Heart right ventricle (tissue), 16 donors: ENCODE measurements at regions not wholly inside any gene's neighbourhood (a gene's known extent, or its start where the extent isn't known, plus 50 kb on each side); places are given as distances from the start of the nearest gene placed in this dataset.

Experiments
- ATAC-seq, 8 donors: fragments of 200-7000 bp; cut with Tn5 transposase; one replicate each; pipeline ENCODE4 v1.9.1; 2020; ENCODE audit warnings: mild to moderate bottlenecking in 8 of 8, moderate library complexity in 8 of 8, moderate number of reproducible peaks in 1 of 8
- DNase-seq, 2 donors: peaks; one replicate each; pipeline ENCODE4 v3.0.0-alpha.2; 2020
- H3K27ac ChIP-seq, 10 donors: fragments of 200-600 bp; sonication (generic) in 2 of 10; one replicate each; pipeline versions ENCODE4 v1.5.0 to v1.8.0; 2020 to 2022; ENCODE audit warnings: mild to moderate bottlenecking in 3 of 10
- H3K27me3 ChIP-seq, 7 donors: fragments of 200-600 bp; one replicate each; pipeline ENCODE4 v1.8.0; 2021 to 2022; ENCODE audit warnings: mild to moderate bottlenecking in 2 of 7
- H3K36me3 ChIP-seq, 9 donors: fragments of 200-600 bp; sonication (generic) in 1 of 9; one replicate each; pipeline versions ENCODE4 v1.5.0 to v1.8.0; 2020 to 2022; ENCODE audit warnings: mild to moderate bottlenecking in 2 of 9
- H3K4me1 ChIP-seq, 9 donors: fragments of 200-600 bp; sonication (generic) in 1 of 9; one replicate each; pipeline versions ENCODE4 v1.5.0 to v1.8.0; 2020 to 2022; ENCODE audit warnings: mild to moderate bottlenecking in 4 of 9
- H3K4me3 ChIP-seq, 10 donors: fragments of 200-600 bp; sonication (generic) in 2 of 10; one replicate each; pipeline versions ENCODE4 v1.5.0 to v1.8.0; 2020 to 2022; ENCODE audit warnings: mild to moderate bottlenecking in 7 of 10, moderate library complexity in 2 of 10
- H3K9me3 ChIP-seq, 11 donors: fragments of 200-600 bp in 10 of 11; sonication (generic) in 2 of 11; one replicate each; pipeline versions ENCODE4 v1.5.0 to v1.8.0; 2013 to 2022; ENCODE audit warnings: mild to moderate bottlenecking in 2 of 11, control low read depth in 1 of 11, moderate library complexity in 1 of 11
- CTCF ChIP-seq, 9 donors: fragments of 200-600 bp; sonication (generic) in 2 of 9; IDR thresholded peaks; one replicate each; pipeline versions ENCODE4 v1.5.0 to v1.8.0; 2021 to 2022; ENCODE audit warnings: antibody characterized with exemption in 9 of 9, mild to moderate bottlenecking in 5 of 9, moderate library complexity in 1 of 9
- WGBS, 2 donors: extraction: QIAGEN DNeasy Blood & Tissue Kit; methylation state at CpG; one replicate each; pipeline ENCODE4 v1.1.7; 2013; ENCODE audit warnings: inconsistent platforms in 1 of 2; 5-methylcytosine and 5-hydroxymethylcytosine counted together
- intact Hi-C, 10 donors: fragments of 100-400 bp; cut with DNase I; formaldehyde crosslinking; loops; one replicate each; pipeline versions ENCODE4 v1.11.1 to v1.14.2; 2022
- donor health status: Arrhythmogenic right ventricular cardiomyopathy.
- donor health status: ischemic (EF 13 %, LVEDD 7.1; RV severe dilation, severe dysfunction).
- donor health status: healthy with polysubstance abuse.
- donor health status: DM: no; HTN: yes; CAD: no.
- donor health status: DM: no; HTN: no; CAD: no.
- donor health status: ischemic (EF 25% LVEDD 6.9; RV normal size, moderate dysfunction).
- donor health status: ischemic (EF 25% LVEDD 5.7; RV mildly dilated, moderate dysfunction).
- donor health status: healthy.
- donor health status: DM: yes; HTN: yes; CAD: no.
- donor health status: Ischemic cardiomyopathy.
- donor health status: ischemic (EF 35%, LVEDD 5.7; RV mildly dilated, moderate dysfunction).
- donor health status: nonischemic (EF 11% LVEDD 7.7; RV severe dilation, severe dysfunction).
- donor health status: DM: yes; HTN: yes; CAD: no.
- donor health status: PGD.
- donor health status: ischemic (EF 29% LVEDD 5.4; RV normal size, mild dysfunction).
- donor health status: nonischemic (EF 23%, LVEDD 6.1; RV moderate dilation, normal function).

DNA sequence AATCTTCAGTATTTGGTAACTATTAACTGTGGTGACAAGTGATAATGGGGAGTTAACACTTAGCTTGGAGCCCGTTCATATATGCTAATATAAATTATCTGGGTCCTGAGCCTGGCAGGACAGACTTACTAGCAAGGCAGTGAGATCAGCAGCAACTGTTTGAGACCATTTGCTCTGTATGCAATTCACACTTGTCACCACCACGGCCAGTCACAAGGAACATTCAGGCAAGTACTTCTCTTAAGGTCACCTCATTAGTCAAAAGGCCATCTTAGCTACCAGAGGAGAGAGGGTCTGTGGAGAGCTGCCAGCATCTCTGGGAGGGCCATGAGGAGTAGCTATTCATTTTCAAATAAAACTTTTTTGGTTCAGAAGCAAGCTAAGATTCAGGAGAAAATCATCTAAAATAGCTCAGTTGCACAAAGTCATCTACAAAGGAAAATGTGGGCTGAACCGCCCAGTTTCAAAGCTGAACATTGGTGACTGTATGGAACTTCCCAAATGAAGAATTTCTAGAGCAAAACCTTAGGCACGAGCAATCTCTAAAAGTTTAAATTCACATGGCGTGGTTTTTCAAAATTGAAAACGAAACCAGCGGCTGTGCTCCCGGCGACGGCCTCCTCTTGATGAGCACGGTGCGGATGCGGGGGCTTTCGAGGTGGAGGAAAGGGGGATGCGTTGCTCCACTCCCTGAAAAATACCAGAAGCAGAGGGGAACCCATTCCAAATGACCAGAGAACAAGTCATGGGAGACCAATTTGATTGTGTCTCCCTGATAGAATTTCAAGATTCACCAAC is 233.5 kb upstream of the MGMT start:
- H3K27ac ChIP-seq: no peak overlapping the region
- H3K4me1 ChIP-seq: no peaks in the 10 kb centered on the region
- no peak for ATAC-seq
- 79 to 83% methylated on average over 15 of the region's 15 CpGs for WGBS, 2 donors
- no peaks in the 10 kb centered on the region for H3K9me3 ChIP-seq
- no peak for TF ChIP-seq CTCF (IDR thresholded peaks at IDR 0.05)
- no peak overlapping the region for H3K4me3 ChIP-seq
- no peaks in the 10 kb centered on the region for H3K27me3 ChIP-seq
- H3K36me3 ChIP-seq: no peaks in the 10 kb centered on the region
- no peak for DNase-seq
- intact Hi-C loops: no loop called here

- ATAC-seq (no peak), DNase-seq (no peak)
- Histone ChIP-seq H3K9me3 (no peaks in the 10 kb centered on the region), H3K36me3 (no peaks in the 10 kb centered on the region), H3K4me1 (no peaks in the 10 kb centered on the region), H3K4me3 (no peak overlapping the region), H3K27me3 (no peaks in the 10 kb centered on the region), H3K27ac (no peak overlapping the region)
- intact Hi-C loops: no loop called here
- WGBS, 2 donors: 91 to 93% methylated on average over 17 of the region's 17 CpGs
- TF ChIP-seq CTCF (IDR thresholded peaks at IDR 0.05): no peak
These were observed 230.8 kb upstream of the MGMT start for GRCh38 chr10:129236274-129236691.

- ATAC-seq: no peak
- DNase-seq: no peak
- 84 to 85% methylated on average over 14 of the region's 14 CpGs for WGBS, 2 donors
- Histone ChIP-seq H3K4me1 (no peaks in the 10 kb centered on the region), H3K27ac (no peak overlapping the region), H3K27me3 (no peaks in the 10 kb centered on the region), H3K36me3 (no peaks in the 10 kb centered on the region), H3K4me3 (no peak overlapping the region), H3K9me3 (no peaks in the 10 kb centered on the region)
- no peak for TF ChIP-seq CTCF (IDR thresholded peaks at IDR 0.05)
- intact Hi-C loops: no loop called here
These were observed 225.6 kb upstream of the MGMT start for GRCh38 chr10:129241461-129241860.

DNA sequence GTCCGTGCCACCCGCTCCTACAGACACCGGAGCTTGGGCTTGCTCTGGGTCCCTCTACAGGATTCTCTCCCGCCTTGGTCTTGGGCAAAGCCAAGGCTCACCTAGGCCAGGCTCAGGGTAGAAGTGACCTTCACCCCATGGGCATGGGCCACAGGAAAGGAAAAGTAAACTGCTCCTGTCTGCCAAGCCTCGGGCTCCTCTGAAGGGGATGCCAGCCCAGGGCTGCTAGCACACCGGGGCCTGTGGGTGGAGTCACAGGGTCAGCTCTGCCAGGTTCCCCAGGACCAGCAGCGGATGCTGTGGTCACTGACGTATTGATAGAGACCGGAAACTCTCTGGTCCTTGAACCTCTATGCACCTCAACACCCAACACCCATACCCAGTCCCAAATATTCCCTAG is 222.7 kb upstream of the MGMT start:
- WGBS, 2 donors: 92 to 94% methylated on average over 9 of the region's 9 CpGs
- Histone ChIP-seq H3K4me3 (no peak overlapping the region), H3K27me3 (no peaks in the 10 kb centered on the region), H3K9me3 (no peaks in the 10 kb centered on the region), H3K36me3 (no peaks in the 10 kb centered on the region), H3K4me1 (no peaks in the 10 kb centered on the region), H3K27ac (no peak overlapping the region)
- intact Hi-C loops: no loop called here
- no peak for DNase-seq
- no peak for ATAC-seq
- no peak for TF ChIP-seq CTCF (IDR thresholded peaks at IDR 0.05)
